Heart right ventricle (tissue), 16 donors: ENCODE measurements at regions not wholly inside any gene's neighbourhood (a gene's known extent, or its start where the extent isn't known, plus 50 kb on each side); places are given as distances from the start of the nearest gene placed in this dataset.

Source experiments
- ATAC-seq, 8 donors: fragments of 200-7000 bp; cut with Tn5 transposase; one replicate each; pipeline ENCODE4 v1.9.1; 2020; ENCODE audit warnings: mild to moderate bottlenecking in 8 of 8, moderate library complexity in 8 of 8, moderate number of reproducible peaks in 1 of 8
- DNase-seq, 2 donors: peaks; one replicate each; pipeline ENCODE4 v3.0.0-alpha.2; 2020
- H3K27ac ChIP-seq, 10 donors: fragments of 200-600 bp; sonication (generic) in 2 of 10; one replicate each; pipeline versions ENCODE4 v1.5.0 to v1.8.0; 2020 to 2022; ENCODE audit warnings: mild to moderate bottlenecking in 3 of 10
- H3K27me3 ChIP-seq, 7 donors: fragments of 200-600 bp; one replicate each; pipeline ENCODE4 v1.8.0; 2021 to 2022; ENCODE audit warnings: mild to moderate bottlenecking in 2 of 7
- H3K36me3 ChIP-seq, 9 donors: fragments of 200-600 bp; sonication (generic) in 1 of 9; one replicate each; pipeline versions ENCODE4 v1.5.0 to v1.8.0; 2020 to 2022; ENCODE audit warnings: mild to moderate bottlenecking in 2 of 9
- H3K4me1 ChIP-seq, 9 donors: fragments of 200-600 bp; sonication (generic) in 1 of 9; one replicate each; pipeline versions ENCODE4 v1.5.0 to v1.8.0; 2020 to 2022; ENCODE audit warnings: mild to moderate bottlenecking in 4 of 9
- H3K4me3 ChIP-seq, 10 donors: fragments of 200-600 bp; sonication (generic) in 2 of 10; one replicate each; pipeline versions ENCODE4 v1.5.0 to v1.8.0; 2020 to 2022; ENCODE audit warnings: mild to moderate bottlenecking in 7 of 10, moderate library complexity in 2 of 10
- H3K9me3 ChIP-seq, 11 donors: fragments of 200-600 bp in 10 of 11; sonication (generic) in 2 of 11; one replicate each; pipeline versions ENCODE4 v1.5.0 to v1.8.0; 2013 to 2022; ENCODE audit warnings: mild to moderate bottlenecking in 2 of 11, control low read depth in 1 of 11, moderate library complexity in 1 of 11
- CTCF ChIP-seq, 9 donors: fragments of 200-600 bp; sonication (generic) in 2 of 9; IDR thresholded peaks; one replicate each; pipeline versions ENCODE4 v1.5.0 to v1.8.0; 2021 to 2022; ENCODE audit warnings: antibody characterized with exemption in 9 of 9, mild to moderate bottlenecking in 5 of 9, moderate library complexity in 1 of 9
- WGBS, 2 donors: extraction: QIAGEN DNeasy Blood & Tissue Kit; methylation state at CpG; one replicate each; pipeline ENCODE4 v1.1.7; 2013; ENCODE audit warnings: inconsistent platforms in 1 of 2; 5-methylcytosine and 5-hydroxymethylcytosine counted together
- intact Hi-C, 10 donors: fragments of 100-400 bp; cut with DNase I; formaldehyde crosslinking; loops; one replicate each; pipeline versions ENCODE4 v1.11.1 to v1.14.2; 2022
- donor health status: Arrhythmogenic right ventricular cardiomyopathy.
- donor health status: ischemic (EF 13 %, LVEDD 7.1; RV severe dilation, severe dysfunction).
- donor health status: healthy with polysubstance abuse.
- donor health status: DM: no; HTN: yes; CAD: no.
- donor health status: DM: no; HTN: no; CAD: no.
- donor health status: ischemic (EF 25% LVEDD 6.9; RV normal size, moderate dysfunction).
- donor health status: ischemic (EF 25% LVEDD 5.7; RV mildly dilated, moderate dysfunction).
- donor health status: healthy.
- donor health status: DM: yes; HTN: yes; CAD: no.
- donor health status: Ischemic cardiomyopathy.
- donor health status: ischemic (EF 35%, LVEDD 5.7; RV mildly dilated, moderate dysfunction).
- donor health status: nonischemic (EF 11% LVEDD 7.7; RV severe dilation, severe dysfunction).
- donor health status: DM: yes; HTN: yes; CAD: no.
- donor health status: PGD.
- donor health status: ischemic (EF 29% LVEDD 5.4; RV normal size, mild dysfunction).
- donor health status: nonischemic (EF 23%, LVEDD 6.1; RV moderate dilation, normal function).

DNA sequence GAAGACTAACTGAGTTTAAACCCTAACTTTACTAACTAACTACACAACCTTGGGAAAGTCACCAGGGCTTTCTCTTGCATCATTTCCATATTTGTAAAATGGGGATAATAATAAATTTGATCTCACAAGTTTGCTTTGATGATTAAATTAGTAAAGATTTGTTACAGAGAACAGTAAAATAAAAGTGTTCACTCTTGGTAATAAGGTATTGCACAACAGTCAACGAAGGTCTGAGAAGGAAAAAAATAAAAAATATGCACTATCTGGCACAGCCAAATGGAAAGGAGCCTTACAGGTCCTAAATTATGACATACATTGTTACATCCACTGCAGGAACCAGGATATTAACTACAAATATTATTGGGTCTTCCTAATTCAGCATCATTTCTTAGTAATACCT lies 160.0 kb upstream of the TMEM161B start:
- ATAC-seq, result no peak
- Histone ChIP-seq H3K4me1 (no peaks in the 10 kb centered on the region), H3K4me3 (no peak overlapping the region), H3K27ac (no peak overlapping the region), H3K27me3 (no peaks in the 10 kb centered on the region), H3K9me3 (no peaks in the 10 kb centered on the region), H3K36me3 (no peaks in the 10 kb centered on the region)
- no peak for TF ChIP-seq CTCF (IDR thresholded peaks at IDR 0.05)
- intact Hi-C loops, result no loop called here
- DNase-seq, result no peak
- WGBS, 2 donors, result 62 to 74% methylated on average over 1 of the region's 1 CpG

DNA sequence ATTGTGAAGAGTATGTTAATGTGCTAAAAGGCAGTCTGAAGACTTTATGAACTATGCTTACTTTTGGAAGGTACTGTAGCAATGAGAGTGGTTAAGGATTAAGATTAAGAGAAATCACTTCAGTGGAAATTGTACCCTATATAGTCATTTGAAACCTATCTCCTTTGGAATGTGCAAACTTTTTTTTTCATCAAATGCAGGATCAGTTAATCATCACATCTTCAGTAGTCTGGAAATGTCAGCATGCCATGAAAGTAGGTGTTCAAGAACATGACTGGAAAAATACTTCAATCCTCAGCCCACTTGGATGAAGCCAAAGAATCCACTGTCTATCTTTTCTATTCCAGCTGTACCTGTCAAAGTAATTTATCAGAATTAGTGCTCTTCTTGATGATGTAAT lies 157.8 kb upstream of the TMEM161B start:
- Histone ChIP-seq H3K9me3 (no peaks in the 10 kb centered on the region), H3K4me1 (no peaks in the 10 kb centered on the region), H3K4me3 (no peak overlapping the region), H3K27me3 (no peaks in the 10 kb centered on the region), H3K36me3 (no peaks in the 10 kb centered on the region), H3K27ac (no peak overlapping the region)
- ATAC-seq (no peak), DNase-seq (no peak)
- intact Hi-C loops, result no loop called here
- TF ChIP-seq CTCF (IDR thresholded peaks at IDR 0.05), result no peak

GRCh38 chr5:88425124-88425523 lies 156.5 kb upstream of the TMEM161B start:
- ATAC-seq (no peak), DNase-seq (no peak)
- Histone ChIP-seq H3K4me1 (no peaks in the 10 kb centered on the region), H3K27me3 (no peaks in the 10 kb centered on the region), H3K9me3 (no peaks in the 10 kb centered on the region), H3K36me3 (no peaks in the 10 kb centered on the region), H3K27ac (no peak overlapping the region), H3K4me3 (no peak overlapping the region)
- TF ChIP-seq CTCF (IDR thresholded peaks at IDR 0.05), result no peak
- 93 to 100% methylated on average over 1 of the region's 1 CpG for WGBS, 2 donors
- intact Hi-C loops, result no loop called here

GRCh38 chr5:88419931-88420330 lies 151.3 kb upstream of the TMEM161B start:
- TF ChIP-seq CTCF (IDR thresholded peaks at IDR 0.05), result no peak
- Histone ChIP-seq H3K27ac (no peak overlapping the region), H3K9me3 (no peaks in the 10 kb centered on the region), H3K36me3 (no peaks in the 10 kb centered on the region), H3K27me3 (no peaks in the 10 kb centered on the region), H3K4me3 (no peak overlapping the region), H3K4me1 (no peaks in the 10 kb centered on the region)
- intact Hi-C loops, result no loop called here
- no peak for ATAC-seq
- 90 to 94% methylated on average over 3 of the region's 3 CpGs for WGBS, 2 donors
- DNase-seq, result no peak

DNA sequence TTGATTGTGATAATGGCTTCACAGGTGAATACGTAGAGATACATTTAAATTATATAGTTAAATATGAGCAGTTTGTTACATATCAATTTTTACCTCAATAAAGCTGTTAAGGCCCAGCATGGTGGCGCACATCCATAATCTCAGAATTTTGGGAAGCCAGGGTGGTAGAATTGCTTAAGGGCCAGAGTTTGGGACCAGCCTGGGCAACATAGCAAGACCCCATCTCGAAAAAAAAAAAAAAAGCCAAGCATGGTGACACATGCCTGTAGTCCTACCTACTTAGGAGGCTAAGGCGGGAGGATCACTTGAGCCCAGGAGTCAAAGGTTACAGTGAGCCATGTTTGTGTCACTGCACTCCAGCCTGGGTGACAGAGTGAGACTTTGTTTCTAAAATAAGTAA lies 138.7 kb upstream of the TMEM161B start:
- no peaks in the 10 kb centered on the region for H3K9me3 ChIP-seq
- H3K27ac ChIP-seq, result no peak overlapping the region
- H3K4me3 ChIP-seq, result no peak overlapping the region
- no peaks in the 10 kb centered on the region for H3K36me3 ChIP-seq
- peaks cover 0 to 8% (median 0%) of the 10 kb centered on the region in 9 donors for H3K4me1 ChIP-seq
- no peak for TF ChIP-seq CTCF (IDR thresholded peaks at IDR 0.05)
- ATAC-seq, result no peak
- 84 to 92% methylated on average over 4 of the region's 4 CpGs for WGBS, 2 donors
- DNase-seq, result no peak
- intact Hi-C loops, result no loop called here
- H3K27me3 ChIP-seq, result no peaks in the 10 kb centered on the region
